ENCODE measurements at regions not wholly inside any gene's neighbourhood (a gene's known extent, or its start where the extent isn't known, plus 50 kb on each side); places are given as distances from the start of the nearest gene placed in this dataset.

- Histone ChIP-seq H3K27me3 (ENCODE audit: insufficient read depth, low read length) (no peaks in the 10 kb centered on the region), H2BK5ac (ENCODE audit: insufficient read length, low read length) (no peak overlapping the region), H2AFZ (ENCODE audit: low read length) (no peak overlapping the region), H4K91ac (ENCODE audit: insufficient read length, low read depth, low read length) (no peak overlapping the region), H2BK15ac (ENCODE audit: low read depth, low read length) (no peak overlapping the region), H3K18ac (ENCODE audit: insufficient read length, low read depth, low read length) (no peak overlapping the region), H4K8ac (replicated peaks; ENCODE audit: insufficient read length, low read depth, low read length) (no peak overlapping the region), H3K9ac (ENCODE audit: extremely low read depth, insufficient read length, low read length) (no peak overlapping the region), H2BK12ac (ENCODE audit: insufficient read length, low read depth, low read length) (no peak overlapping the region), H3K4me2 (ENCODE audit: insufficient read depth, insufficient read length, low read length) (no peak overlapping the region), H3K56ac (ENCODE audit: insufficient read length, low read depth, low read length) (no peak overlapping the region), H3K79me2 (ENCODE audit: insufficient read depth, low read length) (no peaks in the 10 kb centered on the region), H3T11ph (ENCODE audit: low read length) (no peak overlapping the region), H3K4ac (ENCODE audit: low read depth, low read length) (no peak overlapping the region), H3K23me2 (ENCODE audit: insufficient read length, low read depth, low read length, poor library complexity, severe bottlenecking) (no peaks in the 10 kb centered on the region), H4K20me1 (ENCODE audit: control insufficient read depth, insufficient read depth, insufficient read length) (no peaks in the 10 kb centered on the region), H3K23ac (ENCODE audit: insufficient read length, low read depth, low read length) (no peak overlapping the region), H4K5ac (ENCODE audit: insufficient read length, low read depth, low read length) (no peak overlapping the region), H2AK5ac (ENCODE audit: insufficient read length, low read length) (no peak overlapping the region), H3K14ac (ENCODE audit: insufficient read depth, low read length) (no peak overlapping the region), H3K4me1 (ENCODE audit: insufficient read depth, low read length) (no peaks in the 10 kb centered on the region), H2BK120ac (ENCODE audit: low read depth, low read length, poor library complexity, severe bottlenecking) (no peak overlapping the region), H3K9me3 (ENCODE audit: control insufficient read depth, low read depth, low read length) (no peaks in the 10 kb centered on the region), H2BK20ac (ENCODE audit: low read depth, low read length, poor library complexity, severe bottlenecking) (no peak overlapping the region), H3K27ac (ENCODE audit: insufficient read length, low read depth, low read length) (no peak overlapping the region), H3K79me1 (ENCODE audit: insufficient read depth, low read depth, low read length, poor library complexity, severe bottlenecking) (no peaks in the 10 kb centered on the region)
- H3K4me3 Mint-ChIP-seq = no peak overlapping the region
- peaks cover 32 to 37% of the 10 kb centered on the region in 2 experiments for H3K9me3 Mint-ChIP-seq
- peaks cover 9 to 37% (median 9%) of the 10 kb centered on the region in 3 experiments; a peak in 6 of 7 replicates for H3K36me3 Mint-ChIP-seq (ENCODE audit: insufficient read depth in 1 of 3, low read depth in 3 of 3)
- no peak overlapping the region for H3K27ac Mint-ChIP-seq
- TF ChIP-seq CTCF (conservative IDR thresholded peaks at IDR 0.05) = no peak
- DNase-seq = no peak
- peaks cover 6 to 10% of the 10 kb centered on the region in 2 experiments for H3K4me1 Mint-ChIP-seq
- no CpG with 5 or more reads among the region's 1 CpG for WGBS (ENCODE audit: extremely low coverage, insufficient read length, low lambda C conversion rate)
- H3K27me3 Mint-ChIP-seq (ENCODE audit: low read depth) = no peaks in the 10 kb centered on the region
Observed at GRCh38 chr4:63986253-63986652, 423.0 kb downstream of the TECRL start.

Data from H9 (cell line).